ENCODE measurements at regions not wholly inside any gene's neighbourhood (a gene's known extent, or its start where the extent isn't known, plus 50 kb on each side); places are given as distances from the start of the nearest gene placed in this dataset.

GRCh38 chr4:52202931-52203330, 151.8 kb downstream of the SPATA18 start:
- no peak for TF ChIP-seq CBX1 (IDR thresholded peaks at IDR 0.05; ENCODE audit: low read depth)
- TF ChIP-seq ZC3H4 (CRISPR knock-in tag; IDR thresholded peaks at IDR 0.05; ENCODE audit: borderline replicate concordance) = no peak
